K562 (cell line): ENCODE measurements at regions not wholly inside any gene's neighbourhood (a gene's known extent, or its start where the extent isn't known, plus 50 kb on each side); places are given as distances from the start of the nearest gene placed in this dataset.

ENCODE experiments used
- ATAC-seq: fragments of 200-7000 bp; cut with Tn5 transposase; 3 replicates; pipeline ENCODE4 v1.9.1; 2020; ENCODE audit warnings: moderate library complexity
- BruUV-seq: library from RNA; stranded (reverse); fragments of 400-500 nt; replicated peaks from 2 replicates; lab custom pipeline; 2021; lab: Mats Ljungman, UMichigan
- CTCF ChIA-PET: fragments of 300-600 bp; formaldehyde crosslinking; extraction: SDS; loops from one replicate; lab custom pipeline; 2021; ENCODE audit warnings: low intra/inter-chr PET ratio; lab: Yijun Ruan, JAX
- POLR2A ChIA-PET: fragments of 300-600, 350-650 bp; sonication (Branson Sonifier 250); formaldehyde crosslinking; extraction: SDS; loops from one replicate; lab custom pipeline; 2021; ENCODE audit warnings: antibody characterized with exemption, inconsistent platforms; lab: Yijun Ruan, JAX
- DNase-seq, 4 experiments: peaks; one replicate each; pipeline versions ENCODE4 v3.0.0 to v3.0.0-alpha.2; 2011 to 2018; ENCODE audit warnings: low spot score in 3 of 4, mixed read lengths in 3 of 4; ENCODE audit errors: extremely low read depth in 1 of 4
- FAIRE-seq: peaks from 2 replicates; lab custom pipeline; 2011; peaks lifted over from hg19 to GRCh38; lab: Jason Lieb, UNC
- H2AFZ ChIP-seq: 2 replicates; pipeline ENCODE4 v1.6.0; 2011; ENCODE audit warnings: low read depth, low read length, control low read depth, inconsistent platforms
- H3K27ac ChIP-seq: fragments of 200-600 bp; 3 replicates; pipeline ENCODE4 v1.8.0; 2011; ENCODE audit warnings: low read depth, mild to moderate bottlenecking, control low read depth, inconsistent platforms, low read length, moderate library complexity, mixed read lengths; ENCODE audit errors: extremely low read depth
- H3K27me3 ChIP-seq, 2 experiments: fragments of 300-600 bp in 1 of 2; 2 replicates in 1 of 2; 3 replicates in 1 of 2; pipeline versions ENCODE4 v1.6.0 to v1.8.0; 2011; ENCODE audit warnings: inconsistent platforms in 2 of 2, low read length in 2 of 2, mild to moderate bottlenecking in 1 of 2, mixed read lengths in 1 of 2, moderate library complexity in 1 of 2; ENCODE audit not compliant: control insufficient read depth in 2 of 2, insufficient read depth in 2 of 2
- H3K36me3 ChIP-seq: fragments of 300-600 bp; 3 replicates; pipeline ENCODE4 v1.8.0; 2011; ENCODE audit warnings: mild to moderate bottlenecking, low read length, inconsistent platforms; ENCODE audit not compliant: control insufficient read depth, insufficient read depth
- H3K4me1 ChIP-seq, 2 experiments: fragments of 200-600 bp in 1 of 2; replicated peaks in 1 of 2; 2 replicates in 1 of 2; 3 replicates in 1 of 2; pipeline versions ENCODE4 v1.5.1 to v1.8.0; 2011; ENCODE audit warnings: inconsistent platforms in 2 of 2, low read length in 2 of 2, mild to moderate bottlenecking in 1 of 2, mixed read lengths in 1 of 2, moderate library complexity in 1 of 2; ENCODE audit not compliant: control insufficient read depth in 2 of 2, insufficient read depth in 2 of 2
- H3K4me2 ChIP-seq: 2 replicates; pipeline ENCODE4 v1.6.1; 2011; ENCODE audit warnings: low read length, control low read depth, inconsistent platforms, mixed read lengths; ENCODE audit not compliant: insufficient read depth
- H3K4me3 ChIP-seq: fragments of 200-600 bp; sonication (generic), shearing (Covaris generic); 2 replicates; pipeline ENCODE4 v1.5.1; 2016; ENCODE audit warnings: control low read depth, inconsistent platforms
- H3K79me2 ChIP-seq: fragments of 200-600 bp; 3 replicates; pipeline ENCODE4 v1.8.0; 2011; ENCODE audit warnings: low read length, inconsistent platforms; ENCODE audit not compliant: control insufficient read depth, insufficient read depth
- H3K9ac ChIP-seq, 2 experiments: 2 replicates each; pipeline versions ENCODE4 v1.6.0 to v1.6.1; 2011; ENCODE audit warnings: low read depth in 2 of 2, low read length in 2 of 2, control low read depth in 1 of 2, inconsistent platforms in 1 of 2, mild to moderate bottlenecking in 1 of 2, mixed read lengths in 1 of 2; ENCODE audit not compliant: insufficient read depth in 1 of 2
- H3K9me1 ChIP-seq: one replicate; pipeline ENCODE4 v1.6.0; 2011; ENCODE audit warnings: inconsistent platforms, mild to moderate bottlenecking, low read length, moderate library complexity; ENCODE audit not compliant: control insufficient read depth, insufficient read depth
- H3K9me3 ChIP-seq: replicated peaks from 2 replicates; pipeline ENCODE4 v1.5.1; 2011; ENCODE audit warnings: low read depth, low read length, inconsistent platforms; ENCODE audit not compliant: control insufficient read depth, insufficient read depth
- H4K20me1 ChIP-seq: replicated peaks from 2 replicates; pipeline ENCODE4 v1.6.1; 2011; ENCODE audit warnings: low read length, inconsistent platforms, mixed read lengths; ENCODE audit not compliant: control insufficient read depth, insufficient read depth
- ARHGAP35 ChIP-seq: fragments of 450-650 bp; IDR thresholded peaks from 2 replicates; pipeline ENCODE4 v1.6.1; 2018; ENCODE audit not compliant: partially characterized antibody
- ASH1L ChIP-seq: fragments of 450-650 bp; IDR thresholded peaks from 2 replicates; pipeline ENCODE4 v1.6.1; 2018; ENCODE audit warnings: borderline replicate concordance, mild to moderate bottlenecking, low read depth; ENCODE audit not compliant: partially characterized antibody
- ESRRA ChIP-seq: fragments of 450-650 bp; IDR thresholded peaks from 2 replicates; pipeline ENCODE4 v1.6.1; 2014; ENCODE audit warnings: low read depth, mild to moderate bottlenecking, moderate library complexity, borderline replicate concordance
- HDAC1 ChIP-seq, 2 experiments: fragments of 450-650 bp; IDR thresholded peaks; 2 replicates each; pipeline ENCODE4 v1.6.1; 2016 to 2017; ENCODE audit warnings: inconsistent platforms in 1 of 2, mild to moderate bottlenecking in 1 of 2, moderate library complexity in 1 of 2
- HMBOX1 ChIP-seq: sonication (generic); IDR thresholded peaks from 2 replicates; pipeline ENCODE4 v1.6.1; 2016
- IFI16 ChIP-seq: fragments of 250-450 bp; sonication (Bioruptor Pico); IDR thresholded peaks from 2 replicates; pipeline ENCODE4 v2.1.2; 2022; ENCODE audit warnings: mild to moderate bottlenecking, inconsistent platforms
- PHB ChIP-seq: fragments of 250-450 bp; sonication (Bioruptor Pico); IDR thresholded peaks from 2 replicates; pipeline ENCODE4 v1.5.0; 2021
- ZNF324 ChIP-seq: fragments of 250-450 bp; sonication (Bioruptor Pico); IDR thresholded peaks from 2 replicates; pipeline ENCODE4 v1.4.0; 2020; ENCODE audit warnings: mild to moderate bottlenecking
- ZNF347 ChIP-seq: fragments of 450-650 bp; formaldehyde crosslinking; IDR thresholded peaks from 2 replicates; pipeline ENCODE4 v1.4.0; 2020; ENCODE audit warnings: low read depth, mild to moderate bottlenecking, moderate library complexity
- WGBS: fragments of 100-300 bp; shearing (Covaris generic); methylation state at CpG from one replicate; pipeline ENCODE4 v1.1.6; 2016; ENCODE audit warnings: low coverage, mixed read lengths; ENCODE audit not compliant: insufficient coverage; ENCODE audit errors: missing lambda C conversion rate; 5-methylcytosine and 5-hydroxymethylcytosine counted together
- in situ Hi-C: fragments of 300-500 bp; cut with MboI; formaldehyde crosslinking; loops from 4 replicates; pipeline ENCODE4 v1.15.0; 2018; ENCODE audit warnings: inconsistent platforms, mixed read lengths
- intact Hi-C: fragments of 100-400 bp; cut with micrococcal nuclease; formaldehyde crosslinking; loops from 2 replicates; pipeline ENCODE4 v1.14.2; 2022
- TF ChIP-seq, protein P1 (sequence below): fragments of 450-650 bp; conservative IDR thresholded peaks from 2 replicates; pipeline ENCODE4 v1.6.1; 2016; ENCODE audit warnings: missing genetic modification characterization, low read depth, mild to moderate bottlenecking, missing compliant biosample characterization, moderate library complexity
- TF ChIP-seq, protein P2 (sequence below): IDR thresholded peaks from 2 replicates; pipeline ENCODE4 v1.6.1; 2014; ENCODE audit warnings: antibody characterized with exemption
- TF ChIP-seq, protein P3 (sequence below): sonication (generic); formaldehyde crosslinking; IDR thresholded peaks from 2 replicates; pipeline ENCODE4 v1.8.1; 2023; ENCODE audit warnings: mild to moderate bottlenecking, missing genetic modification reagents

DNA sequence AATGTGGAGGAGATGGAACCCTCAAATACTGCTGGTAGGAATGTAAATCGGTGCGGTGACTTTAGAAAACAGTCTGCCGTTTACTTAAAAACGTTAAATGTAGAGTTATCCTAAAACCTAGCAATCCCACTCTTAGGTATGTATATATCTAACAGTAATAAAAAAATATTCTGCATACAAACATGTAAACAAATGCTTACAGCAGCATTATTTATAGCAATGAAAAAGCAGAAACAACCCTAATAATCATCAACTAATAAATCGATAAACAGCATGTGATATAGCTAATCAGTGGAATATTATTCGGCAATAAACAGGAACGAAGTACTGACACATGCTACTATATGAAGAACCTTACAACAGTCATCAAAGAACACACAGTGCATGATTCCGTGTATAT lies 144.7 kb downstream of the CNTN3 start:
- FAIRE-seq (no peak), DNase-seq (no peak), ATAC-seq (no peak)
- Histone ChIP-seq H2AFZ (no peak overlapping the region), H3K9me1 (no peaks in the 10 kb centered on the region), H3K79me2 (no peaks in the 10 kb centered on the region), H3K4me3 (no peak overlapping the region), H3K9me3 (no peaks in the 10 kb centered on the region), H3K4me1 (no peaks in the 10 kb centered on the region), H3K27me3 (no peaks in the 10 kb centered on the region), H4K20me1 (no peaks in the 10 kb centered on the region), H3K36me3 (no peaks in the 10 kb centered on the region), H3K9ac (no peak overlapping the region), H3K27ac (no peak overlapping the region), H3K4me2 (no peak overlapping the region)
- ChIA-PET POLR2A (no interaction called here), CTCF (no interaction called here)
- intact Hi-C loops, result no loop called here
- no TSS peak for BruUV-seq
- in situ Hi-C loops, result no loop called here
- TF ChIP-seq, protein P1, sequence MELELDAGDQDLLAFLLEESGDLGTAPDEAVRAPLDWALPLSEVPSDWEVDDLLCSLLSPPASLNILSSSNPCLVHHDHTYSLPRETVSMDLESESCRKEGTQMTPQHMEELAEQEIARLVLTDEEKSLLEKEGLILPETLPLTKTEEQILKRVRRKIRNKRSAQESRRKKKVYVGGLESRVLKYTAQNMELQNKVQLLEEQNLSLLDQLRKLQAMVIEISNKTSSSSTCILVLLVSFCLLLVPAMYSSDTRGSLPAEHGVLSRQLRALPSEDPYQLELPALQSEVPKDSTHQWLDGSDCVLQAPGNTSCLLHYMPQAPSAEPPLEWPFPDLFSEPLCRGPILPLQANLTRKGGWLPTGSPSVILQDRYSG, result no peak
- WGBS, result 0% methylated on average over 8 of the region's 8 CpGs

DNA sequence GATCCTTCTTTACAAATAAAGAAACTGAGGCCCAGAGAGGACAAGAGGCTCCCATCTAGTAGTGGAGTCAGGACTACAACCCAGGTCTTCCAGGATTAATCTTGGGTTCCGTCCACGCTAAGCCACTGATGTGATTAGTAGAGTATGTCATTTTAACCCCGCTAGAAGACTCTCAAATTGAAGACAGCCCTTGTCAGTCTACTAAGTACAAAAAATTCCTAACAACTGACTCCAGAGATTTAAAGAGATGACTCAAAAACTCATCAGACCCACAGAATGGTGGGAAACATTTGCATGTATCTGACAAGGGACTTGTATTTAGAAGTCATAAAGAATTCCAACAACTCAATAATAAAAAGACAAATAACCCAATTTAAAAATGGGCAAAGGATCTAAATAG lies 145.3 kb downstream of the CNTN3 start:
- H3K4me1 ChIP-seq, result no peaks in the 10 kb centered on the region
- POLR2A ChIA-PET, result no interaction called here
- H3K9ac ChIP-seq, result no peak overlapping the region
- no peaks in the 10 kb centered on the region for H3K79me2 ChIP-seq
- no peaks in the 10 kb centered on the region for H3K27me3 ChIP-seq
- no peak overlapping the region for H3K27ac ChIP-seq
- intact Hi-C loops (no loop called here), in situ Hi-C loops (no loop called here)
- WGBS, result no CpG with 5 or more reads among the region's 3 CpGs
- H2AFZ ChIP-seq, result no peak overlapping the region
- H3K4me2 ChIP-seq, result no peak overlapping the region
- no peak overlapping the region for H3K4me3 ChIP-seq
- no TSS peak for BruUV-seq
- no peaks in the 10 kb centered on the region for H3K9me1 ChIP-seq
- FAIRE-seq (no peak), DNase-seq (no peak), ATAC-seq (no peak)
- H3K9me3 ChIP-seq, result no peaks in the 10 kb centered on the region
- CTCF ChIA-PET, result no interaction called here
- no peaks in the 10 kb centered on the region for H4K20me1 ChIP-seq
- H3K36me3 ChIP-seq, result no peaks in the 10 kb centered on the region
- no peak for TF ChIP-seq PHB
- no peak for TF ChIP-seq ZNF347
- TF ChIP-seq, protein P2, sequence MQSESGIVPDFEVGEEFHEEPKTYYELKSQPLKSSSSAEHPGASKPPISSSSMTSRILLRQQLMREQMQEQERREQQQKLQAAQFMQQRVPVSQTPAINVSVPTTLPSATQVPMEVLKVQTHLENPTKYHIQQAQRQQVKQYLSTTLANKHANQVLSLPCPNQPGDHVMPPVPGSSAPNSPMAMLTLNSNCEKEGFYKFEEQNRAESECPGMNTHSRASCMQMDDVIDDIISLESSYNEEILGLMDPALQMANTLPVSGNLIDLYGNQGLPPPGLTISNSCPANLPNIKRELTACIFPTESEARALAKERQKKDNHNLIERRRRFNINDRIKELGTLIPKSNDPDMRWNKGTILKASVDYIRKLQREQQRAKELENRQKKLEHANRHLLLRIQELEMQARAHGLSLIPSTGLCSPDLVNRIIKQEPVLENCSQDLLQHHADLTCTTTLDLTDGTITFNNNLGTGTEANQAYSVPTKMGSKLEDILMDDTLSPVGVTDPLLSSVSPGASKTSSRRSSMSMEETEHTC, result no peak
- no peak for TF ChIP-seq HDAC1 (IDR thresholded peaks at IDR 0.05)
- TF ChIP-seq ESRRA, result no peak
- TF ChIP-seq ASH1L, result no peak
- no peak for TF ChIP-seq ZNF324 (CRISPR knock-in tag)
- TF ChIP-seq IFI16 (CRISPR knock-in tag), result no peak
- TF ChIP-seq HMBOX1, result no peak
- no peak for TF ChIP-seq ARHGAP35
- TF ChIP-seq, protein P3, sequence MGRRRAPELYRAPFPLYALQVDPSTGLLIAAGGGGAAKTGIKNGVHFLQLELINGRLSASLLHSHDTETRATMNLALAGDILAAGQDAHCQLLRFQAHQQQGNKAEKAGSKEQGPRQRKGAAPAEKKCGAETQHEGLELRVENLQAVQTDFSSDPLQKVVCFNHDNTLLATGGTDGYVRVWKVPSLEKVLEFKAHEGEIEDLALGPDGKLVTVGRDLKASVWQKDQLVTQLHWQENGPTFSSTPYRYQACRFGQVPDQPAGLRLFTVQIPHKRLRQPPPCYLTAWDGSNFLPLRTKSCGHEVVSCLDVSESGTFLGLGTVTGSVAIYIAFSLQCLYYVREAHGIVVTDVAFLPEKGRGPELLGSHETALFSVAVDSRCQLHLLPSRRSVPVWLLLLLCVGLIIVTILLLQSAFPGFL (CRISPR knock-in tag), result no peak
